DMS 273 (cell line): ENCODE measurements at regions not wholly inside any gene's neighbourhood (a gene's known extent, or its start where the extent isn't known, plus 50 kb on each side); places are given as distances from the start of the nearest gene placed in this dataset.

Experiments used
- DNase-seq: peaks from one replicate; lab custom pipeline; 2025; ENCODE audit not compliant: unreplicated experiment; lab: John Stamatoyannopoulos, UW

DNA sequence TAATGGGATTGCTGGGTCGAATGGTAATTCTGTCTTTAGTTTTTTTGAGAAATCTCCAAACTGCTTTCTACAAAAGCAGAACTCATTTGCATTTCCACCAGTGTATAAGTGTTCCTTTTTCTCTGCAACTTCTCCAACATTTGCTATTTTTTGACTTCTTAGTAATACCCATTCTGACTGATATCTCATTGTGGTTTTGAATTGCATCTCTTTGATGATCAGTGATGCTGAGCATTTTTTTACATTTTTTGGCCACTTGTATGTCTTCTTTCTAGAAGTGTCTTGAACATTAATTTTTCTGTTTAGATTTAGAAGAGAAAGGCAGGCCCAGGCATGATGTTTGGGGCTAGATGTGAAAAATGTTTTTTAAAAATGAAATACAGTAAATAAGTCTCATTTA, 553.1 kb upstream of the MAN1A1 start:
- DNase-seq = no peak

DNA sequence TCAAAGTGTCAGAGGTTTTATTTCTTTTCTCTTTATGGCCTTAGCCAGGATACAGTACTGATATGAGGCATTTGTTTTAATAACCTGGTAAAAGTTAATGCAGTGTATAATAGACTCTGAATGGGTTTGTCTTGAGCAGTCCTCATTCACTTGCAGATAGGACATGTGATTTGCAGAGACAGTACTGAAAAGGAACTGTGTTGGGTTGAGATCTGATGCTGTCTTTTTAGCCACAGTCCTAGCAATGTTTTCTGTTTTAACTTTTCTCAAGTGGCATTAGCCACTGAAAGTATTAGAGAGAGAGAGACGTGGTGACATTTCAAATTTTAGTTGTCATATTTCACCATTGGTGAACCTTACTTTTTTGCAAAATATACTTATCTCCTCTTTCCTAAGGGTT, 547.2 kb upstream of the MAN1A1 start:
- DNase-seq = no peak

DNA sequence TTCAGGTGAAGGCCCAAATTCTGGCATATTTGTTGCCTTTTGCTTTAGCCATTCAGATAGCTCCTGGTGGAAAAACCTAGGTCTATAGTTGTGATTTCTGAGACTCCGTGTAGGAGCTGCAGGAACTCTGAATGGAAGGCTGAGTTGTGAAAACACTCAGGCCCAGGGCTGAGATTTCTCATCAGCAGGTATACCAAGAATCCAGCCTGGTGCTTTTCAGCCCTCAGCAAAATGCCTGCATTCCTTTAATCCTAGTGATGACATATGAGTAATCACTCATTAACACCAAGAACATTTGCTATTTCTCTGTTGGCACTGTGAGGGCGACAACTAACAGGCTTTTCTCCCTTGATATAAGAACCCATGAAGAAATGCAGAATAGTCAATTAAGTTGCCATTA, 546.1 kb upstream of the MAN1A1 start:
- no peak for DNase-seq

DNA sequence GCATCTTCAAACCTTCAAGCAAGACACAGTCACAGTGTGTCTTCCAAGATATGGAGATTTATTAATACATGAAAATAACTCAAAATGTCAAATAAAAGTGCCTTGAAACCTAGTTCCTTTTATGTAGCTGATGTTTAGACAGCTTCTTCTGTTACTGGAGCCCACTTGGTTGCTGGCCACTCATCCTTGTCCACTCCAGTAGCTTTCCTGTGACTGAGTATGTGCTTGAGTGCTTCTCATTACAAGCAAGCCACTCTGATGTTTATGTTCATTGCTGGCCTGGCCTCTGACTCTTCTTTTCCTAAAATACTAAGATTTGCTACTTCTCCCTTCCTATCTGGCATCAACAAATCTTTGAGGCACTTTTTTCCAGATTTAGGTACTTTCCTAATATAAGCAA, 545.2 kb upstream of the MAN1A1 start:
- DNase-seq = no peak

DNA sequence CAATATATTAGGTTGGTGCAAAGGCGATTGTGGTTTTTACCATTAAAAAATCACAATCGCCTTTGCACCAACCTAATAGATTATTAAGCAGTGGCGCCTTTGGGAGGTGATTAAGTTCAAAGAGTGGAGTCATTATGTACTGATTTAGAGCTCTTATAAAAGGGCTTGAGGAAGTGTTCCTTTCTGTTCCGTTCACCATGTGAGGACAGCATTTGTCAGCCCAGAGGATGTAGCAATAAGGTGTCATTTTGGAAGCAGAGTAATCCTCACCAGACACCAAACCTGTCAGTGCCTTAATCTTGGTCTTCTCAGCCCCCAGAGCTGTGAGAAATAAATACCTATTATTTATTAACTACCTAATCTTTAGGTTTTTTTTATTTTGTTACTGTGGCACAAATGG, 542.1 kb upstream of the MAN1A1 start:
- no peak for DNase-seq

DNA sequence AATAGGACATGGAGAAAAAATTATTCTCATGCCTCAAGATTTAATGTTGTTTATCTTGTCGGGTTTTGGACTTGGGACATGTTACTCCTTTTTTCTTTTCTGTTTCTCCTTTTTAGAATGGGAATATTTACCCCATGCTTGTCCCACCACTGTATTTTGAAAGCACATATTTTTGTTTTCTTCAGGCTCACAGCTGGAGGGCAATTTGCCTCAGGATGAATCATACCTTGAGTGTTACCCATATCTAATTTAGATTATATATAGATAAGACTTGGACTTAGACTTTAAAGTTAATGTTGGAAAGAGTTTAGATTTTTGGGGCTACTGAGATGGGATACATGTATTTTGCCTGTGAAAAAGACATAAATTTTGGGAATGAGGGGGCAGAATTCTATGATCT, 541.6 kb upstream of the MAN1A1 start:
- no peak for DNase-seq

DNA sequence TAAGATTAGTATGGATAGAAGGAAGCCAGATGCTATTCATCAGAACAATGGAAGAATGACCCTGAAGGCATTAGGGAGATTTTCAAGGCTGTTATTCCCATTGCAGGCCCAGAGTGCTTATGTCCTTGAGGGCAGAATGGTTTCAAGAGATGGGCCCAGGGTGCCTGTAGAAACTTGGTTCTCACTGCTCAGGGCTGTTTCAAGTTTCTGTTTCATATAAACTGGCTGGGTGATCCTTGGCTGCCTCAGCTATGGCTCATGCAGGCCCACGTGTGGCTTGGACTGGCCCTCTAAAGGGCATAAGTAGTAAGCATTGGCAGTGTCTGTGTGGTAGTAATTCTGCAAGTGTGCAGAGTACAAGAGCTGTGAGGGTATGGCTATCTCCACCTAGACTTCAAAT, 540.9 kb upstream of the MAN1A1 start:
- no peak for DNase-seq

DNA sequence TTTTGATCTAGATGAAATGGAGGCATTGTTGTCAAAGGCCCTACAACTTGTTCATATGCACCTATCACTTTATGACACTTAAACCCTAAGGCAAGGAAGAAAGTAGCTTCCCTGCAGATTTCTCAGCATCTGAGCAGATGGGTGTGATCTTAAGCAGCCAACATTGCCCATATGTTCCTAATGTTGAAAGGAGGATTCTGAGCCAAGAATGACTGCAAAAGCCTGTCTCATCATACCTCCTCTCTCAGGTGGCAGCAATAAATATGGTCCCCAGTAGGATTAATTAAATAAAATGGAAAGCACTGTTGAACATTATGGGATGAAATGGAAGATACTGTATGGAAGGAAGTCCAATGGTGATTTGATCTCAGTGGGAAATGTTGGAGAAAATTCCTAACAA, 538.1 kb upstream of the MAN1A1 start:
- DNase-seq = peak; percentile 27

DNA sequence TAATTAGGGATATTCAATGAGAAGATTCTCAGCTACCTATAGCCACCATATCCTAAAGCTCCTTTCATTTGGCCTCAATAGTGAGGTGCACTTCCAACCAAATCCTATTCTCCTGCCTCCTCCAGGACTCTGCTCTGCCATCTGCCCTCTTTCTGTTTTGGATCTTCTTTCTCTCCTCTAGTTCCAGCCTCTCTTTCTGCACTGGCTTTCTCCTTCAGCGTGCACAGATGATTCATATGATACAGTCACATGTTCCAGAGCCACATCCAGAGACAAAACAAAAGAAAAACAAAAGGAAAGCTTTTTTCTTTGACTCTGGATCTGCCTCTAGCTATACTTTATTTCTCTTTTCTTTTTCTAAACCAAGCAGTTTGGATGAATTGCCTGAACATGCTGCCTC, 531.9 kb upstream of the MAN1A1 start:
- DNase-seq = no peak

DNA sequence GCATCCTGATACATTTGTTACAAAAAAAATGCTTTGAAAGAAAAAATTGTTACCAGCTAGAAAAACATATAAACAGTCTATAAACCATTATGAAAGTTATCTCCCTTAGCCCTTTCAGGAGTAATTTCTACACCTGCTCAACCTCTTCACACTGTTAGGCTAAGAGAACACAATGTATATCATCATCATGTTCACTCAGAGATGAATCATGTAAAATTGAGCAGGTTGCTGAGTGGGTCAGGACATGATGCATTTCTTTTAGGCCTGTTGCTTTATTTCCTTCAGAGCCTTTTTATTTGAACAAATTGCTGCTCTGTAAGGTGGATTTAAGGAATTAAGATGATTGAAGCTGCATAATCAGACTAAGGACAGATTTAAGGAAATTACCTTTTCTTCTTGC, 531.3 kb upstream of the MAN1A1 start:
- no peak for DNase-seq

DNA sequence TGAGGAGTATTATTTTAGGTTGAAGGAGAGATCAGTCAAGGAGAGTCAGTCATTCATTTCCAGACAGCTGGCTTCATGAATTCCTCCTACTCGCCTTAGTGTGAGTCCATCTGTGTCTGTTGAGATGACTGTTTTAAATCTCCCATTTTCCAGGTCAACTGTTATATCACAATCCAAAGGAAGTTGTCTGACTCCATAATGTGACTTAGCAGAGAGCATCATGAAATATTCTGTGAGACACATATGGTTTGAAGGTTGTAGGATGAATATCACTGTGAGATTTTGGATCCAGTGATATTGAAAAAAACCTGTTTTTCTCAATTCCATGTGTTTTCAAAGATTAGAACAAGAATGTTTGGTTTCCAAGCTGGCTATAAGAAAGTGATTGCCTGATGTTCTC, 530.2 kb upstream of the MAN1A1 start:
- no peak for DNase-seq

DNA sequence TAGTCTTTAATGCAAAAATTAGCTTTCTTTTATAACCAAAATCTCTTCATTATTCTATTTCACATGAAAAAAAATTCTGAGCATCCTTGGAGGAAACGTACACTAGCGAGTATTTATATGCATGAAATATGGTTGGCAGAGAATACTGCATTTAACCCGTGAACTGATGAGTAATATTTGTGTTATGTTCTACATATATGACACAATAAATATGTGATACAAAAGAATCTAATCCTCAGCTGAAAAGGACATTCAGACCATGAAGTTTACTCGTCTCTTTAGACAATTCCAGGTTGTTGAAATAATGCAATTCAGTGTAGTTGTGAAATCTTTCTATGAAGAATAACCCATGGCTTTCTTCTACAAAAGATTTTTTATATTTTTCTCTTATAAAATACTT, 524.8 kb upstream of the MAN1A1 start:
- DNase-seq = no peak

DNA sequence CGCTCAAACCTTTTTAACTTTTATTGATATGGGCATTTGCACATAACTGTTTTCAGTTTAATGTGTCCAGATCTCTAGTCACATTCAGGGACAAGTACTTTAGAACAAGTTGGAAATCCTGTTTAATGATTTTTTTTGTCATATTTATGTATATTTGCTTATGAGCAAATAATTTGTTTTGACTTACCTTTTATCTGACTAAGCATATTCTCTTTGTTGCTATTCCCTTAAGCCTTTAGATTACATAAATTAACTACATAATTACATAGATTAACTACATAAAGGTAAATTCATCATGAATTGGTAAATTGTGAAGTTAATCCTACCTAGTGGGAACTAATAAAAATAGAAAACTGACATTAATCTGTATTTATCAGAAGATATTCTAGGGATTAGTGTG, 523.5 kb upstream of the MAN1A1 start:
- no peak for DNase-seq

DNA sequence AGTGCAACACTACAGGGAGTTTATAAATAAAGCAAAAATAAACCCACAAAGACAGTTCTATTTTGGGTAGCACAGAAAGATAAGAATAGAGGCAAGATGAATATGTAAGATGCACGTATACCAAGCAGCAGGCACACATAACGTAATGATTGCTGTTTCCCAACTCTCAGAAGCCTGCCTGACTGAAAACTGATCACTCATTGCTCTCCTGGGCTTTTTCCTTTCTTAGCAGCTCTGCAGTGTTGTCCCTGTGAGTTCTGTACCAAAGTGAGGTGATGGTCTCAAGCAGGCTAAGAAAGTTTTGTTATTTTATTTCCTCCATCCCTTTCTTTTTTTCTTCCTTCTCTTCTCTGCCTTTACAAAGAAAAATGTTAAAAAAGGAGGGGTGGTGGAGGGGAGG, 522.0 kb upstream of the MAN1A1 start:
- no peak for DNase-seq

DNA sequence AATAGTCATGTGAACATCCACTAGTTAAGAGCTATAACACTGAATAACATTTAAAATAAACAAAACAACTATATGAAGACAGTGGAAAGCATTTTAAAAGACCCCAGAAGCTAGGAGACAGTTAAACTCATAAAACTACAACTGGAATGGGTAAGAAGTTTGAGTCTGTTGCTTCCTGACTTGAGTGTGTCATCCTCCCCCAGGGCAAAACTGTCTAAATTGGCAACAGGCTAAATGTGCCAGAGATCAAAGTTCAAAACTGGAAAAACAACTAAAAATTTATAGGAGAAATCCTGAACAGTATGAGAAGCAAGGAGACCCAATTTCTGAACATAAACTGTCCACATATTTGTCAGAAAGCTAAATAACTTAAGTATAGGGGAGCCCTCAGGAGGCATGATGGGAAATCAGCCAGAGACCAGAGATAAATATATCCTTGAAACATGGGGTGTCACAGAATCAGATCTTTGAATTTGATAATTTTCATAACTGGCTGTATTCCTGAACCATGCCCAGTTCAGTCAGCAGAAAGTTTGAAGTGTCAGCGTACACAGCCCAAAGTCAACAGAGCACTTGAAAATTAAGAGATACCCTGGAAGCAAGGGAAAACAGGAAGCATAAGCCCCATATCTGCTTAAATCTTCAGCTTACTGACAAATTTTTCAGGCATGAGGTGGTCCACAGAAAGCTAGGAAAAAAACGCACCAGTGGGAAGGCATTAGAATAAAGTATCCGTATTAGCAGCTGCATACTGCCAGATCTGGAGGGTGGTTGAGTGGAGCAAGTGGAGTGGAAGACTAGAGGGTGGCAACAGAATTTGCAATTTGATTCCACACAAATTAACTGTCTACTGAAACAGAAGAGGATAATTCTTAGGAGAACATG, 516.1 kb upstream of the MAN1A1 start:
- DNase-seq = no peak

DNA sequence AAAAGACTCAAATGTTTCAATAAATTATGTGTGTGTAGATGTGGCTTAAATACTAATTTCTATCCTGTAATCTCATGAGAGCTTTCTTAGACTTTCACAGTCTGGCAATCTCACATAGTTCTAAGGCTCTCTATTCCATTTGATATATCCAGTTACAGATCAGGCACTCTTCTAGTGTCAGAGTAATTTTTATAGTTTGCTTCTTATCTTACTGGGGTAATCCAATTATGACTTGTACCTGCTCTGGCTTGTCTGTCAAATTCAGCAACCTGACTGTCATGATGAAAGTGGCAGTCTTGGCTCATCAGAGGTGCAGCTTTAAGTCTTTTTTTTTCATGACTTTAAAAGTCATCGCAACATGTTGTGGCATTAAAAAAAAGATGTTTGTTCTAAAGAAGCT, 513.2 kb upstream of the MAN1A1 start:
- no peak for DNase-seq

DNA sequence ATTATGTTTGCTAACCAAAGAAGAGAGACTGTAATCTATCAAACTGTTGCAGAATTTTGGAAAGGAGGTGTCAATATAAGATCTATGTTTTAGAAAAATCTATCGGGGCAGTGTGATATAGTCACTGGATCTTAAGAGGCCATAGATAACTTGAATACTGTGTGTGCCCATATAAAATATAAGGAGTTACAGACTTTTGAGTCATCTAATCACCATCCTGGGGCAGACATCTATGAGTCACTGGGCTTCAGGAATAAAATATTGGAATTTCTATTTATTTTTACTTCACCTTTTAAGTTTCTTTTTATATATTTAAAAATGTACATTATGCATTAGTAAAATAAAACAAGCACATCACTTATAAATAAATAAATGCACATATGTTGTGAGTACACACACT, 509.3 kb upstream of the MAN1A1 start:
- no peak for DNase-seq

DNA sequence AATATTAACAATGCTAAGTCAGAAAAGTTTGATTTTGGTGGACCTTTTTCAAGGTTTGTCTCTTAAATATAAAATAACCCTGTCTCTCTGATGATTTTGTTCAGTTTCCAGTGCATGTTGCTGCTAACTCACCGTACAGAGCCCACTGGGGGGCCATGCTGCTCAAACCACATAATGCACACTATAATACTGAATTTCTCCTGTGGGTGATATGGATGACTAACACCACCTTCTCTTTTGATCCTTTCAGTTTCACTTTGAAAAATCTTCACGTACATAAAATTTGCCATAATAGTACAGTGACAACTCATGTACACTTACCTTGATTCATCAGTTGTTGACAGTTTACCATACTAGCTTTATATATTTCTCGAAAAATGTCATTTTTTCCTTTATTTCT, 506.6 kb upstream of the MAN1A1 start:
- no peak for DNase-seq

DNA sequence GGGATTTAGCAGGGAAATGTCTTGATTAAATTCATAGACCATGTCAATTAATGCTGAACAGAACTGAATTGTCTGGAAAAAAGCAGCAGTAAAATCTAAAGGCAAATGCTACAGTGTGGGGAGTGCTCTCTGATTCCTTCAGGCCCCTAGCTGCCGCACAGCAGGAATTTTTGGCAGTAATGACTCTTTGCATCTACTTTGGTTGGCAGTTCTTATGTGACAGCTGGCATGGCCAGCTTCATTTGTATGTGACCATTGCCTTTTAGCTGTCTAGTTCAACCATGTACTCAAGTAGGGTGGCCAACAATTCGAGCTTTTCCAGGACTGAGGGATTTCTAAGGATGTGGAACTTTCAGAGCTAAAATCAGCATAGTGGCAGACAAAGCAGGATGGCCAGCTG, 499.1 kb upstream of the MAN1A1 start:
- no peak for DNase-seq

DNA sequence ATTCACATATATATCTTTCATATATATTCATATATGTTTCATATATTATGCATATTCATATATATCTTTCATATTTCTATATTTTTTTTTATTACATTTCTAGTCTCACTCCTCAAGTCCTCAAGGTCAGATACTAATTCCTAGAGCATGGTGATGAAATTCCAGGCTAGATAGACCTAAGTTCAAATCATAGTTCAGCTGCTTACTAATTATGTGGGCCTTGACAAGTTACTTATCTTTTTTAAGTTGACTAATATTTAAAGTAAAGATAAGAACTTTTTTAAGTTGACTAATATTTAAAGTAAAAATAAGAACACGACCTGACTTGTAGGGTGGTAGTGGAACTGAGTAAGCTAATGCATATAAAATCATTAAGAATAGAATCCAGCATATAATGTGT, 495.6 kb upstream of the MAN1A1 start:
- DNase-seq = no peak

DNA sequence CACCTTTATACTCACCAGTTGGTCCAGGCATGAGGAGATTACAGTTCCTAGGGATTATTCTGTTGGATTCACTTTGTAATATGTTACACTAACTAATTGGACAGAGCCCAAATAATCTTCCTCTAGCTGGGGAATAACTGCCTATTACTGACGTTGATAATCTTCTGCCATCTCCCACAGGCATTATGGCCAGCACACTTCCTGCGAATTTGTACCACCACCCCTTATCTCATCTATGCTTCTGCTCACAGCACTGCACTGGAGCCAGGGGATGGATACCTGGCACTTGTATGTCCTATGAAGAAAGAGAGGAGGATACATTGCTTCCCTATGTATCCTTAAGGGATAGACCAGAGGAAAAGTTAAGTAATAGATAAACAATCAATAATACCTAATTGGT, 494.8 kb upstream of the MAN1A1 start:
- DNase-seq = no peak

DNA sequence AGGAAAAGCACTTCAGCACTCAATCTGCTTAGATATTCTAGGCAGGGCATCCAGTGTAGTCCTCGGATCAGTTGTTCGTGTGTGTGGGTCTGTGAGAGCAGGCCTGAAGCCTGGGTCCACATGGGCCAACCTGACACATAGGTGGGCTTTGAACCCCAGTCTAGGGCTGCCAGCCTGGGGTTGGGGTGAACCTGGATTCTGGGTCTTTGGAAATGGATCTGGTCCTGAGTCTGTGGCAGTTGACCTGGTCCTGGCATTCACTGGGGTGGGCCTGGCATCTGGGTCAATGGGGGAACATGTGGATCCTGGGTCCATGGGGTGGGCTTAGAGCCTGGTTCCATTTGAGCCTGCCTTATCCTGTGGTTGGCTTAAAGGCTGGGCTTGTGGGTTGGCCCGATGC, 492.6 kb upstream of the MAN1A1 start:
- no peak for DNase-seq

DNA sequence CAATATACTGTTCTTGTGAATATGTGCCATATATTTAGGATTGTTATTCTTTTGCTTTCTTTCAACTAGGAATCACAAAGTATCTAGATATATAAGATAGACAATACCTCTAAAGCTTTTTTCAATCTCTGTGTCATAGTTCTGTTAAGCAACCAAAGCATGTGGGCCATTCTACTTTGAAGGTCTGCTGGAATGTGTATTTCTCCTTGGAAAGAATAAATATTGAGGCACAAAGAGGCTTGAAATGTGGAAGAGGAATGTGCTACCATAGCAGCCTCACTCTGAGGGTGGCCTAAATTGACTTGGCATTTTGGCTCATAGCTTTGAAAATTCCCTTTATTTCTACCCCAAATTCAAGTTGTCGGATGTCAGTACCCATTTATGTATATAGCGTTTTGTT, 488.5 kb upstream of the MAN1A1 start:
- DNase-seq = no peak
